ENCODE measurements at regions not wholly inside any gene's neighbourhood (a gene's known extent, or its start where the extent isn't known, plus 50 kb on each side); places are given as distances from the start of the nearest gene placed in this dataset.

GRCh38 chr15:70179309-70179892, 81.7 kb upstream of the TLE3 start:
- no peak for DNase-seq
- H3K9me3 ChIP-seq: no peaks in the 10 kb centered on the region
- TF ChIP-seq CTCF (IDR thresholded peaks at IDR 0.05) (no peak), POLR2A (IDR thresholded peaks at IDR 0.05) (no peak)
- H3K36me3 ChIP-seq (ENCODE audit: low read depth, missing control alignments): no peaks in the 10 kb centered on the region
- 85 to 94% methylated on average over 1 of the region's 1 CpG for WGBS, 2 donors
- no peaks in the 10 kb centered on the region for H3K27me3 ChIP-seq
- no peak overlapping the region for H3K4me3 ChIP-seq
- intact Hi-C loops (cut with DNase I; ENCODE audit: low total_unique reads): no loop called here
- H3K4me1 ChIP-seq: no peaks in the 10 kb centered on the region
- no peak overlapping the region for H3K27ac ChIP-seq

- H3K27ac ChIP-seq: no peak overlapping the region
- H3K36me3 ChIP-seq (ENCODE audit: low read depth, missing control alignments): no peaks in the 10 kb centered on the region
- no peaks in the 10 kb centered on the region for H3K9me3 ChIP-seq
- intact Hi-C loops (cut with DNase I; ENCODE audit: low total_unique reads): no loop called here
- TF ChIP-seq POLR2A (IDR thresholded peaks at IDR 0.05) (no peak), CTCF (IDR thresholded peaks at IDR 0.05) (no peak)
- no peak for DNase-seq
- WGBS, 2 donors: 96 to 97% methylated on average over 3 of the region's 3 CpGs
- no peaks in the 10 kb centered on the region for H3K27me3 ChIP-seq
- no peaks in the 10 kb centered on the region for H3K4me1 ChIP-seq
- H3K4me3 ChIP-seq: no peak overlapping the region
Measured at GRCh38 chr15:70178335-70179084, 80.8 kb upstream of the TLE3 start.

GRCh38 chr15:70172566-70173225, 75.0 kb upstream of the TLE3 start:
- 97 to 98% methylated on average over 4 of the region's 4 CpGs for WGBS, 2 donors
- H3K27me3 ChIP-seq: no peaks in the 10 kb centered on the region
- TF ChIP-seq POLR2A (IDR thresholded peaks at IDR 0.05) (no peak), CTCF (IDR thresholded peaks at IDR 0.05) (peak in 1 of 3 experiments; percentile 7)
- no peaks in the 10 kb centered on the region for H3K9me3 ChIP-seq
- H3K4me3 ChIP-seq: no peak overlapping the region
- DNase-seq: no peak
- H3K4me1 ChIP-seq: peaks cover 7% of the 10 kb centered on the region
- intact Hi-C loops (cut with DNase I; ENCODE audit: low total_unique reads): no loop called here
- no peaks in the 10 kb centered on the region for H3K36me3 ChIP-seq (ENCODE audit: low read depth, missing control alignments)
- H3K27ac ChIP-seq: no peak overlapping the region

GRCh38 chr15:70172124-70172523, 74.4 kb upstream of the TLE3 start:
- DNase-seq: no peak
- Histone ChIP-seq H3K27me3 (no peaks in the 10 kb centered on the region), H3K9me3 (no peaks in the 10 kb centered on the region), H3K36me3 (ENCODE audit: low read depth, missing control alignments) (no peaks in the 10 kb centered on the region), H3K4me3 (no peak overlapping the region), H3K4me1 (peaks cover 7% of the 10 kb centered on the region), H3K27ac (no peak overlapping the region)
- WGBS, 2 donors: 84 to 100% methylated on average over 2 of the region's 2 CpGs
- TF ChIP-seq CTCF (IDR thresholded peaks at IDR 0.05): no peak
- TF ChIP-seq POLR2A (IDR thresholded peaks at IDR 0.05): no peak
- intact Hi-C loops (cut with DNase I; ENCODE audit: low total_unique reads): no loop called here
